Natural killer cell (primary cell): ENCODE measurements at regions not wholly inside any gene's neighbourhood (a gene's known extent, or its start where the extent isn't known, plus 50 kb on each side); places are given as distances from the start of the nearest gene placed in this dataset.

Experiments used
- ATAC-seq, 3 donors: fragments of 150-1000 bp in 2 of 3; fragments of 200-7000 bp in 1 of 3; cut with Tn5 transposase; 1 replicate in 1 of 3; 2 replicates in 2 of 3; pipeline ENCODE4 v1.10.0; 2021; ENCODE audit warnings: mild to moderate bottlenecking in 2 of 3, moderate library complexity in 2 of 3
- DNase-seq, 2 donors: peaks; one replicate each; pipeline versions ENCODE4 v3.0.0 to v3.0.0-alpha.2; 2013 to 2021; ENCODE audit warnings: mixed read lengths in 1 of 2
- H3K27ac ChIP-seq: one replicate; pipeline ENCODE4 v1.5.1; 2013; ENCODE audit warnings: mild to moderate bottlenecking, low read length
- H3K27me3 ChIP-seq: one replicate; pipeline ENCODE4 v1.6.1; 2013; ENCODE audit warnings: low read length; ENCODE audit not compliant: control insufficient read depth, insufficient read depth
- H3K36me3 ChIP-seq: one replicate; pipeline ENCODE4 v1.6.1; 2013; ENCODE audit warnings: low read length; ENCODE audit not compliant: control insufficient read depth, insufficient read depth
- H3K4me1 ChIP-seq: one replicate; pipeline ENCODE4 v1.6.1; 2013; ENCODE audit warnings: low read length; ENCODE audit not compliant: control insufficient read depth, insufficient read depth
- H3K4me3 ChIP-seq: one replicate; pipeline ENCODE4 v1.5.1; 2013; ENCODE audit warnings: low read length
- H3K9me3 ChIP-seq: one replicate; pipeline ENCODE4 v1.6.1; 2013; ENCODE audit warnings: low read length; ENCODE audit not compliant: control insufficient read depth, insufficient read depth
- H3K27ac Mint-ChIP-seq, 2 donors: one replicate each; pipeline ENCODE4 v1.8.0; 2022; ENCODE audit warnings: mild to moderate bottlenecking in 2 of 2, mixed read lengths in 2 of 2, moderate library complexity in 1 of 2
- H3K27me3 Mint-ChIP-seq, 2 donors: one replicate each; pipeline ENCODE4 v1.8.0; 2022; ENCODE audit warnings: low read depth in 2 of 2, mixed read lengths in 2 of 2
- H3K36me3 Mint-ChIP-seq: one replicate; pipeline ENCODE4 v1.8.0; 2022; ENCODE audit warnings: mixed read lengths
- H3K4me1 Mint-ChIP-seq, 2 donors: one replicate each; pipeline ENCODE4 v1.8.0; 2022; ENCODE audit warnings: mixed read lengths in 2 of 2
- H3K4me3 Mint-ChIP-seq: one replicate; pipeline ENCODE4 v1.8.0; 2022; ENCODE audit warnings: mild to moderate bottlenecking, moderate library complexity, mixed read lengths
- H3K9me3 Mint-ChIP-seq, 2 donors: one replicate each; pipeline ENCODE4 v1.8.0; 2022; ENCODE audit warnings: mixed read lengths in 2 of 2
- WGBS: methylation state at CpG from one replicate; pipeline ENCODE4 v1.1.7; 2013; ENCODE audit warnings: missing lambda C conversion rate; ENCODE audit not compliant: insufficient coverage; 5-methylcytosine and 5-hydroxymethylcytosine counted together
- intact Hi-C: fragments of 100-400 bp; cut with micrococcal nuclease; formaldehyde crosslinking; loops from one replicate; pipeline ENCODE4 v1.14.2; 2022
- TF ChIP-seq, protein P1 (sequence below): fragments of 200-600 bp; IDR thresholded peaks from one replicate; pipeline ENCODE4 v1.8.0; 2022; ENCODE audit warnings: antibody characterized with exemption

DNA sequence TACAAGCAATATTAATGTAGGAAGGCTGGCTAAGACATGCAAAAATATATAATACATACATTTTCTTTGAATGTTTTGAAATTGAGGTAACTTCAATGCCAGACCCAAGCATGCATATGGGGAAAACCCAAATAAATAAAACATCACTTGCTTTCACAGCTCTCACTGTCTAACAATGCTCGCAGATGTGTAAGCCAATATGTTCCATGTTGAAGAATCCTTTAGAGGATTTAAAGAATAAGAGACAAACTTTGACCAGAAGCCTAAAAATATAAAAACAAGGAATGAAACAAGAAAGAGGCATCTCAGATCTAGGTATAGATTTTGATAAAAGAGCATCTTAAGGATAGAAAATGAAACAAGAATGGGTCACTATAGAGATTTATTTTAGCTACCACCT is 354.2 kb downstream of the CDH10 start:
- Mint-ChIP-seq H3K36me3 (peaks cover 15% of the 10 kb centered on the region), H3K4me1 (no peaks in the 10 kb centered on the region)

DNA sequence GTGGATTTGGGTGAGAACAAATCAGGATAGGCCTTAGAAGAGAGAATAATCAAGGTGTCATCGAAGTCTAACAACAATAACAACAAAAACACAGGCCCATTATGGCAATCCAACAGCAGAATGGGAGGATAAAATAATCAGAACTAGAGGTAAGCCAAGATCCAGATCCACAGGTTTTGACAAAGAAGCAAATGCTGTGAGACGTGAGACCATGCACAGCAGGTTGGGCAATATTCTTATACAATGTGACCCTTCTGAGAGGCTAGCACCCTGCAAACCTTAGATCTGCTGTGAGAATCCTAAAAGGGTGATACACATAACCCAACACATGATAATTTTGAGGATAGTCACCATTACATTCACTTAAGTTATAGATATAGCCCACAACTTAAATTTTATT is 352.9 kb downstream of the CDH10 start:
- H3K4me1 ChIP-seq, result no peaks in the 10 kb centered on the region
- no peak overlapping the region for H3K4me3 ChIP-seq
- ATAC-seq, result no peak
- Mint-ChIP-seq H3K9me3 (peaks cover 22 to 24% of the 10 kb centered on the region in 2 donors), H3K36me3 (peaks cover 15% of the 10 kb centered on the region), H3K4me1 (no peaks in the 10 kb centered on the region), H3K27me3 (no peaks in the 10 kb centered on the region), H3K27ac (no peak overlapping the region), H3K4me3 (no peak overlapping the region)
- TF ChIP-seq, protein P1, sequence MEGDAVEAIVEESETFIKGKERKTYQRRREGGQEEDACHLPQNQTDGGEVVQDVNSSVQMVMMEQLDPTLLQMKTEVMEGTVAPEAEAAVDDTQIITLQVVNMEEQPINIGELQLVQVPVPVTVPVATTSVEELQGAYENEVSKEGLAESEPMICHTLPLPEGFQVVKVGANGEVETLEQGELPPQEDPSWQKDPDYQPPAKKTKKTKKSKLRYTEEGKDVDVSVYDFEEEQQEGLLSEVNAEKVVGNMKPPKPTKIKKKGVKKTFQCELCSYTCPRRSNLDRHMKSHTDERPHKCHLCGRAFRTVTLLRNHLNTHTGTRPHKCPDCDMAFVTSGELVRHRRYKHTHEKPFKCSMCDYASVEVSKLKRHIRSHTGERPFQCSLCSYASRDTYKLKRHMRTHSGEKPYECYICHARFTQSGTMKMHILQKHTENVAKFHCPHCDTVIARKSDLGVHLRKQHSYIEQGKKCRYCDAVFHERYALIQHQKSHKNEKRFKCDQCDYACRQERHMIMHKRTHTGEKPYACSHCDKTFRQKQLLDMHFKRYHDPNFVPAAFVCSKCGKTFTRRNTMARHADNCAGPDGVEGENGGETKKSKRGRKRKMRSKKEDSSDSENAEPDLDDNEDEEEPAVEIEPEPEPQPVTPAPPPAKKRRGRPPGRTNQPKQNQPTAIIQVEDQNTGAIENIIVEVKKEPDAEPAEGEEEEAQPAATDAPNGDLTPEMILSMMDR, result no peak
- DNase-seq, result no peak
- intact Hi-C loops, result no loop called here
- H3K27me3 ChIP-seq, result no peaks in the 10 kb centered on the region
- no peak overlapping the region for H3K27ac ChIP-seq
- H3K9me3 ChIP-seq, result no peaks in the 10 kb centered on the region
- H3K36me3 ChIP-seq, result no peaks in the 10 kb centered on the region
- 80% methylated on average over 1 of the region's 2 CpGs for WGBS

More for the DNA sequence above, 354.2 kb downstream of the CDH10 start:
- ATAC-seq (no peak), DNase-seq (no peak)
- no CpG with 5 or more reads among the region's 1 CpG for WGBS
- Histone ChIP-seq H3K36me3 (no peaks in the 10 kb centered on the region), H3K27me3 (no peaks in the 10 kb centered on the region), H3K4me3 (no peak overlapping the region), H3K27ac (no peak overlapping the region), H3K4me1 (no peaks in the 10 kb centered on the region), H3K9me3 (no peaks in the 10 kb centered on the region)
- intact Hi-C loops, result no loop called here
- no peak overlapping the region for H3K27ac Mint-ChIP-seq
- peaks cover 19% of the 10 kb centered on the region in 2 donors for H3K9me3 Mint-ChIP-seq
- TF ChIP-seq, protein P1, result no peak
- no peaks in the 10 kb centered on the region for H3K27me3 Mint-ChIP-seq
- H3K4me3 Mint-ChIP-seq, result no peak overlapping the region

DNA sequence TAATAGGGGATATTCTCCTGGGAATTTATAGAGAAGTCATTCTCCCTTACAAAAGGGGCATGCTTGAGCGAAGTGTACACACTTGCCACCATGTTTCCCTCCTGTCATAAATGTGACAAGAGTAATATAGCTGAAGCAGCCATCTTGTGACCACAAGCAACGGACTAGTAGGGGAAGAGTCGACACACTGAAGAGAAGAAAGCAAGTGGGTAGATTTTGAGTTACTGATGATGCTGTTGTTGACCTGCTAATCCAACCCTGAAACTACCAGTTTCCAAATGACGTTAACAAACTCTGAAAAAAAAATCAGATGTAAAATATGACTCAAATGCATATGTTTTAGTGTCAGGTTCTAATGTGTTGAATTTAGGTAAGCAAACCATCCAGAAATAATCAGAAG is 350.4 kb downstream of the CDH10 start:
- Mint-ChIP-seq H3K9me3 (peaks cover 29% of the 10 kb centered on the region in 2 donors), H3K36me3 (peaks cover 24% of the 10 kb centered on the region)
- WGBS, result 64% methylated on average over 4 of the region's 4 CpGs

DNA sequence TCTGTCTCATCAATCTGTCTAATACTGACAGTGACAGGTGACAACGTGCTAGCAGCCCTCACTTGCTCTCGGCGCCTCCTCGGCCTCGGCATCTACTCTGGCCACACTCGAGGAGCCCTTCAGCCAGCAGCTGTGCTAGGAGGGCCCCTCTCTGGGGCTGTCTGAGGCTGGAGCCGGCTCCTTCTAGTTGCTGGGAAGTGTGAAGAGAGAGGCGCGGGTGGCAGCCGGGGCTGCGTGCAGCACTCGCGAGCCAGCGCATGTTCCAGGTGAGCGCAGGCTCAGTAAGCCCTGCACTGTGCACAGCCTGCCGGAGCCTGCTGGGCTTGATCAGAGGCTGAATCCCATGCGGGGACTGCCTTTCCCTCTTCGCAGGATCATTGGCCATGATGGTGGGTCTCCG is 330.7 kb downstream of the CDH10 start:
- TF ChIP-seq, protein P1, result no peak
- no peak for ATAC-seq
- H3K4me3 Mint-ChIP-seq, result no peak overlapping the region
- no peak overlapping the region for H3K4me3 ChIP-seq
- H3K36me3 Mint-ChIP-seq, result peaks cover 39% of the 10 kb centered on the region
- 93% methylated on average over 19 of the region's 19 CpGs for WGBS
- DNase-seq, result no peak
- no peaks in the 10 kb centered on the region for H3K4me1 Mint-ChIP-seq
- H3K4me1 ChIP-seq, result no peaks in the 10 kb centered on the region
- intact Hi-C loops, result no loop called here
- H3K27ac Mint-ChIP-seq, result no peak overlapping the region
- peaks cover 27% of the 10 kb centered on the region for H3K9me3 ChIP-seq
- H3K27me3 Mint-ChIP-seq, result no peaks in the 10 kb centered on the region
- peaks cover 15 to 34% of the 10 kb centered on the region in 2 donors for H3K9me3 Mint-ChIP-seq
- H3K27ac ChIP-seq, result no peak overlapping the region
- no peaks in the 10 kb centered on the region for H3K36me3 ChIP-seq
- H3K27me3 ChIP-seq, result no peaks in the 10 kb centered on the region

More for the DNA sequence above, 350.4 kb downstream of the CDH10 start:
- no peaks in the 10 kb centered on the region for H3K4me1 Mint-ChIP-seq
- H3K9me3 ChIP-seq, result no peaks in the 10 kb centered on the region
- no peak overlapping the region for H3K4me3 ChIP-seq
- DNase-seq (no peak), ATAC-seq (no peak)
- TF ChIP-seq, protein P1, result no peak
- no peaks in the 10 kb centered on the region for H3K36me3 ChIP-seq
- H3K27ac Mint-ChIP-seq, result no peak overlapping the region
- no peak overlapping the region for H3K4me3 Mint-ChIP-seq
- no peaks in the 10 kb centered on the region for H3K27me3 ChIP-seq
- no peak overlapping the region for H3K27ac ChIP-seq
- intact Hi-C loops, result no loop called here
- no peaks in the 10 kb centered on the region for H3K27me3 Mint-ChIP-seq
- no peaks in the 10 kb centered on the region for H3K4me1 ChIP-seq
